ENCODE measurements at regions not wholly inside any gene's neighbourhood (a gene's known extent, or its start where the extent isn't known, plus 50 kb on each side); places are given as distances from the start of the nearest gene placed in this dataset.

DNA sequence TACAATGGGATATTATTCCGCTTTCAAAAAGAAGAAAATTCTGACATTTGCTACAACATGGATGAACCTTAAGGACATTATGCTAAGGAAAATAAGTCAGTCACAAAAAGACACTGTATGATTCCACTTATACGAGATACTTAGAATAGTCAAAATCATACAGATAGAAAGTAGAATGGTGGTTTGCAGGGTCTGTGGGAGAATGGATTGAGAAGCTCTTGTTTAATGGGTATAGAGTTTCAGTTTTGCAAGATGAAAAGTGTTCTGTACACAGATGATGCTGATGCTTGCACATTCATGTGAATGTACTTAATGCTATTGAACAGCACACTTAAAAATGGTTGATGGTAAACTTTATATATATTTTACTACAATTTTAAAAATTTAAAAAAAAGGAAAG, 2050.7 kb upstream of the WWC1 start:
- no peaks in the 10 kb centered on the region for H3K4me1 ChIP-seq (replicated peaks in 1 of 2)
- no peak for TF ChIP-seq CTCF (IDR thresholded peaks at IDR 0.05)
- no peak for TF ChIP-seq POLR2A (IDR thresholded peaks at IDR 0.05)
- H3K27ac ChIP-seq, result no peak overlapping the region
- no peak for DNase-seq
- intact Hi-C loops (cut with DNase I), result no loop called here
- H3K27me3 ChIP-seq, result no peaks in the 10 kb centered on the region
- H3K9me3 ChIP-seq (replicated peaks in 1 of 3), result no peaks in the 10 kb centered on the region
- H3K36me3 ChIP-seq (replicated peaks in 1 of 2), result no peaks in the 10 kb centered on the region
- WGBS, 4 donors, result 74 to 82% (median 81%) methylated on average over 2 of the region's 2 CpGs
- H3K4me3 ChIP-seq, result no peak overlapping the region

DNA sequence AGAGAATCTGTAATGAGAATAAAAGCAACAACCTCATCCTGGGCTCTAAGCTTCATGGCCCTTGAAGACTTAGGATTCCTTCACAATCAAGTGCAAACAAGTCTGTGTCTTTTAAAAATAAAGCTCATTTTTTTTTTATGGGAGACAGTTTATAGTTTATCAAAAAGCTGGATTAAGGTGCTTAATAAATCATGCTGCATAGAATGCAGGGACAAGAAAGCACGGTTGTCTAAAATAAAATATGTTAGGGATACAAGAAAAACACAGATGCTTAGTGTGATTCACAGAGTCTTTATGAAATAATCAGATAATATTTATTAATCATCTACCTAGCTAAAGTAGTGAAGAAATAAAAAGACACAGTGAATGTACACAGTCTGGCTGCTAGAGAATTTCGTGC, 2045.9 kb upstream of the WWC1 start:
- H3K4me1 ChIP-seq (replicated peaks in 1 of 2), result no peaks in the 10 kb centered on the region
- no peaks in the 10 kb centered on the region for H3K27me3 ChIP-seq
- H3K9me3 ChIP-seq (replicated peaks in 1 of 3), result no peaks in the 10 kb centered on the region
- WGBS, 4 donors, result 40 to 58% (median 55%) methylated on average over 2 of the region's 2 CpGs
- no peak overlapping the region for H3K4me3 ChIP-seq
- H3K27ac ChIP-seq, result no peak overlapping the region
- intact Hi-C loops (cut with DNase I), result no loop called here
- H3K36me3 ChIP-seq (replicated peaks in 1 of 2), result no peaks in the 10 kb centered on the region
- TF ChIP-seq POLR2A (IDR thresholded peaks at IDR 0.05) (no peak), CTCF (IDR thresholded peaks at IDR 0.05) (no peak)
- DNase-seq, result no peak

DNA sequence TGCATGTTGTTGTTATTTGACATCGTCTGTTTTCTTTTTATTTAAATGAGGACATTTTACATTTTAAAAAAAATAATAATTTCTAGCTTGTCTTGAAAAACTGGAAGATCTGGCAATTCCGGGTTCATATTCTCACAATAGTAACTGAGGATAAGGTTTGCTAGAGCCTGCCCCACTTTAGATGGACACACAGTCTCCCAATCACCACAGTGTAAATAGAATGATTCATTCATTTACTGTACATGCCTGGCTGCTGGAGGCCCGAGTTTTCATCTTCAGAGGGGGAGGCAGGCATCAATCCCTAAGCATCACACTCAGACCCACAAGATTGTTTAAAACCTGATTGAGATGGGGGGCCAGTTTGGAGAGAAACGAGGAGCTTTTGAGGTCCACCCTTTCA, 2039.7 kb upstream of the WWC1 start:
- Histone ChIP-seq H3K36me3 (replicated peaks in 1 of 2) (no peaks in the 10 kb centered on the region), H3K4me3 (no peak overlapping the region), H3K4me1 (replicated peaks in 1 of 2) (no peaks in the 10 kb centered on the region), H3K27ac (no peak overlapping the region), H3K27me3 (no peaks in the 10 kb centered on the region), H3K9me3 (replicated peaks in 1 of 3) (no peaks in the 10 kb centered on the region)
- 66 to 74% (median 70%) methylated on average over 4 of the region's 4 CpGs for WGBS, 4 donors
- TF ChIP-seq CTCF (IDR thresholded peaks at IDR 0.05) (no peak), POLR2A (IDR thresholded peaks at IDR 0.05) (no peak)
- DNase-seq, result no peak
- intact Hi-C loops (cut with DNase I), result no loop called here

DNA sequence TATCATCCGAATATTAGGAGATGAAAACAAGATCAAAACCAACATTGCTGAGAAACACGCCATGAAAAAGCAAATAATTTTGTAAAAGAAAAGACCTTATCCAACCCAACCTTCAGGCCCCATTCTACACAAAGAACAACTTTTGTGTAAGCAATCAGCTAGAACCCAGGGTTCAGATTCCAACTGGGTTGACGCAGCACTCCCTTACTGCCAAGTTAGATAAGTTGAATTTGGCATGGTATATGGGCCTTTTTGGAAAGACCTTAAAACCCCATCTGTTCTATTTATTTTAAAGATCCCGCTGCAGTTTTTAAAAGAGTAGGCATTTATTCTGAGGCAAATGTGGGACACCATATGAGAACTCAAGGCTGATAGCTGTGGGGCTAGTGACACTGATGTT, 2033.8 kb upstream of the WWC1 start:
- Histone ChIP-seq H3K9me3 (replicated peaks in 1 of 3) (no peaks in the 10 kb centered on the region), H3K27ac (no peak overlapping the region), H3K4me1 (replicated peaks in 1 of 2) (no peaks in the 10 kb centered on the region), H3K4me3 (no peak overlapping the region), H3K27me3 (no peaks in the 10 kb centered on the region), H3K36me3 (replicated peaks in 1 of 2) (no peaks in the 10 kb centered on the region)
- TF ChIP-seq POLR2A (IDR thresholded peaks at IDR 0.05) (no peak), CTCF (IDR thresholded peaks at IDR 0.05) (no peak)
- 71 to 88% (median 81%) methylated on average over 4 of the region's 4 CpGs for WGBS, 4 donors
- no peak for DNase-seq
- intact Hi-C loops (cut with DNase I), result no loop called here
